HEK293 (cell line): ENCODE measurements at regions not wholly inside any gene's neighbourhood (a gene's known extent, or its start where the extent isn't known, plus 50 kb on each side); places are given as distances from the start of the nearest gene placed in this dataset.
A peak's percentile ranks its signal among the peaks of the same experiment; 100 is the strongest.

Experiments used
- CTCF ChIA-PET: fragments of 350-600 bp; formaldehyde crosslinking; extraction: SDS; loops from one replicate; lab custom pipeline; 2021; ENCODE audit warnings: antibody characterized with exemption; lab: Yijun Ruan, JAX
- POLR2A ChIA-PET: fragments of 300-600 bp; formaldehyde crosslinking; extraction: SDS; loops from one replicate; lab custom pipeline; 2020; ENCODE audit warnings: antibody characterized with exemption, inconsistent platforms; lab: Yijun Ruan, JAX
- H3K27ac ChIP-seq: fragments of 200-500 bp; sonication (Bioruptor generic); 2 replicates; pipeline ENCODE4 v1.5.1; 2014; ENCODE audit warnings: low read depth, low read length, control low read depth, inconsistent platforms; ENCODE audit errors: extremely low read depth
- H3K36me3 ChIP-seq, 2 experiments: fragments of 200-500 bp in 1 of 2; sonication (Bioruptor generic) in 1 of 2; 1 replicate in 1 of 2; 2 replicates in 1 of 2; pipeline ENCODE4 v1.5.1; 2014 to 2017; ENCODE audit warnings: inconsistent platforms in 2 of 2, low read length in 2 of 2; ENCODE audit not compliant: control insufficient read depth in 2 of 2, insufficient read depth in 1 of 2
- H3K4me1 ChIP-seq: fragments of 200-500 bp; sonication (Bioruptor generic); 2 replicates; pipeline ENCODE4 v1.5.1; 2014; ENCODE audit warnings: mild to moderate bottlenecking, low read length, inconsistent platforms; ENCODE audit not compliant: control insufficient read depth, insufficient read depth
- H3K4me3 ChIP-seq: 2 replicates; pipeline ENCODE4 v1.5.1; 2011; ENCODE audit warnings: low read depth, mild to moderate bottlenecking, control low read depth, low read length, moderate library complexity
- H3K9me3 ChIP-seq: fragments of 200-500 bp; sonication (Bioruptor generic); 2 replicates; pipeline ENCODE4 v1.5.1; 2014; ENCODE audit warnings: low read depth, low read length, inconsistent platforms; ENCODE audit not compliant: control insufficient read depth, insufficient read depth
- GLI4 ChIP-seq: fragments of 450-650 bp; formaldehyde crosslinking; IDR thresholded peaks from 2 replicates; pipeline ENCODE4 v1.5.1; 2016; ENCODE audit warnings: missing biosample characterization, missing genetic modification characterization
- GLIS1 ChIP-seq: fragments of 450-650 bp; formaldehyde crosslinking; IDR thresholded peaks from 2 replicates; pipeline ENCODE4 v1.5.1; 2016; ENCODE audit warnings: missing biosample characterization, missing genetic modification characterization
- PRDM6 ChIP-seq: fragments of 450-650 bp; formaldehyde crosslinking; IDR thresholded peaks from 2 replicates; pipeline ENCODE4 v1.5.1; 2017; ENCODE audit warnings: missing biosample characterization, missing genetic modification characterization
- RBAK ChIP-seq: fragments of 450-650 bp; formaldehyde crosslinking; IDR thresholded peaks from 2 replicates; pipeline ENCODE4 v1.5.1; 2016; ENCODE audit warnings: missing biosample characterization, missing genetic modification characterization
- REPIN1 ChIP-seq: fragments of 450-650 bp; formaldehyde crosslinking; IDR thresholded peaks from 2 replicates; pipeline ENCODE4 v1.5.1; 2017; ENCODE audit warnings: missing biosample characterization, missing genetic modification characterization, low read depth
- ZNF146 ChIP-seq: fragments of 450-650 bp; formaldehyde crosslinking; IDR thresholded peaks from 2 replicates; pipeline ENCODE4 v1.5.1; 2016; ENCODE audit warnings: missing biosample characterization, missing genetic modification characterization
- ZNF645 ChIP-seq: fragments of 450-650 bp; formaldehyde crosslinking; IDR thresholded peaks from 2 replicates; pipeline ENCODE4; 2016; ENCODE audit warnings: missing biosample characterization, missing genetic modification characterization
- ZNF660 ChIP-seq: fragments of 450-650 bp; IDR thresholded peaks from 2 replicates; pipeline ENCODE4 v1.5.1; 2018; ENCODE audit warnings: missing biosample characterization, mild to moderate bottlenecking, missing genetic modification characterization
- ZNF776 ChIP-seq: fragments of 450-650 bp; formaldehyde crosslinking; IDR thresholded peaks from 2 replicates; pipeline ENCODE4 v1.5.0; 2017; ENCODE audit warnings: missing biosample characterization, missing genetic modification characterization, borderline replicate concordance
- TF ChIP-seq, protein P1 (sequence below): fragments of 450-650 bp; formaldehyde crosslinking; IDR thresholded peaks from 2 replicates; pipeline ENCODE4 v1.5.1; 2016; ENCODE audit warnings: missing biosample characterization, missing genetic modification characterization, borderline replicate concordance
- TF ChIP-seq, protein P2 (sequence below): fragments of 450-650 bp; formaldehyde crosslinking; IDR thresholded peaks from 2 replicates; pipeline ENCODE4 v1.5.1; 2017; ENCODE audit warnings: missing biosample characterization, mild to moderate bottlenecking, missing genetic modification characterization, moderate library complexity
- TF ChIP-seq, protein P3 (sequence below): sonication (generic); formaldehyde crosslinking; IDR thresholded peaks from 2 replicates; pipeline ENCODE4 v1.8.1; 2022; ENCODE audit warnings: mild to moderate bottlenecking, moderate library complexity, missing genetic modification reagents
- TF ChIP-seq, protein P4 (sequence below): fragments of 450-650 bp; formaldehyde crosslinking; IDR thresholded peaks from 2 replicates; pipeline ENCODE4 v1.5.1; 2016; ENCODE audit warnings: missing biosample characterization, missing genetic modification characterization
- TF ChIP-seq, protein P5 (sequence below): fragments of 450-650 bp; formaldehyde crosslinking; optimal IDR thresholded peaks from 2 replicates; pipeline ENCODE3; 2016; ENCODE audit warnings: missing biosample characterization, mild to moderate bottlenecking, missing genetic modification characterization

- TF ChIP-seq, protein P1, sequence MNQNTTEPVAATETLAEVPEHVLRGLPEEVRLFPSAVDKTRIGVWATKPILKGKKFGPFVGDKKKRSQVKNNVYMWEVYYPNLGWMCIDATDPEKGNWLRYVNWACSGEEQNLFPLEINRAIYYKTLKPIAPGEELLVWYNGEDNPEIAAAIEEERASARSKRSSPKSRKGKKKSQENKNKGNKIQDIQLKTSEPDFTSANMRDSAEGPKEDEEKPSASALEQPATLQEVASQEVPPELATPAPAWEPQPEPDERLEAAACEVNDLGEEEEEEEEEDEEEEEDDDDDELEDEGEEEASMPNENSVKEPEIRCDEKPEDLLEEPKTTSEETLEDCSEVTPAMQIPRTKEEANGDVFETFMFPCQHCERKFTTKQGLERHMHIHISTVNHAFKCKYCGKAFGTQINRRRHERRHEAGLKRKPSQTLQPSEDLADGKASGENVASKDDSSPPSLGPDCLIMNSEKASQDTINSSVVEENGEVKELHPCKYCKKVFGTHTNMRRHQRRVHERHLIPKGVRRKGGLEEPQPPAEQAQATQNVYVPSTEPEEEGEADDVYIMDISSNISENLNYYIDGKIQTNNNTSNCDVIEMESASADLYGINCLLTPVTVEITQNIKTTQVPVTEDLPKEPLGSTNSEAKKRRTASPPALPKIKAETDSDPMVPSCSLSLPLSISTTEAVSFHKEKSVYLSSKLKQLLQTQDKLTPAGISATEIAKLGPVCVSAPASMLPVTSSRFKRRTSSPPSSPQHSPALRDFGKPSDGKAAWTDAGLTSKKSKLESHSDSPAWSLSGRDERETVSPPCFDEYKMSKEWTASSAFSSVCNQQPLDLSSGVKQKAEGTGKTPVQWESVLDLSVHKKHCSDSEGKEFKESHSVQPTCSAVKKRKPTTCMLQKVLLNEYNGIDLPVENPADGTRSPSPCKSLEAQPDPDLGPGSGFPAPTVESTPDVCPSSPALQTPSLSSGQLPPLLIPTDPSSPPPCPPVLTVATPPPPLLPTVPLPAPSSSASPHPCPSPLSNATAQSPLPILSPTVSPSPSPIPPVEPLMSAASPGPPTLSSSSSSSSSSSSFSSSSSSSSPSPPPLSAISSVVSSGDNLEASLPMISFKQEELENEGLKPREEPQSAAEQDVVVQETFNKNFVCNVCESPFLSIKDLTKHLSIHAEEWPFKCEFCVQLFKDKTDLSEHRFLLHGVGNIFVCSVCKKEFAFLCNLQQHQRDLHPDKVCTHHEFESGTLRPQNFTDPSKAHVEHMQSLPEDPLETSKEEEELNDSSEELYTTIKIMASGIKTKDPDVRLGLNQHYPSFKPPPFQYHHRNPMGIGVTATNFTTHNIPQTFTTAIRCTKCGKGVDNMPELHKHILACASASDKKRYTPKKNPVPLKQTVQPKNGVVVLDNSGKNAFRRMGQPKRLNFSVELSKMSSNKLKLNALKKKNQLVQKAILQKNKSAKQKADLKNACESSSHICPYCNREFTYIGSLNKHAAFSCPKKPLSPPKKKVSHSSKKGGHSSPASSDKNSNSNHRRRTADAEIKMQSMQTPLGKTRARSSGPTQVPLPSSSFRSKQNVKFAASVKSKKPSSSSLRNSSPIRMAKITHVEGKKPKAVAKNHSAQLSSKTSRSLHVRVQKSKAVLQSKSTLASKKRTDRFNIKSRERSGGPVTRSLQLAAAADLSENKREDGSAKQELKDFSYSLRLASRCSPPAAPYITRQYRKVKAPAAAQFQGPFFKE (tag by site-specific recombination), result no peak
- TF ChIP-seq, protein P2, sequence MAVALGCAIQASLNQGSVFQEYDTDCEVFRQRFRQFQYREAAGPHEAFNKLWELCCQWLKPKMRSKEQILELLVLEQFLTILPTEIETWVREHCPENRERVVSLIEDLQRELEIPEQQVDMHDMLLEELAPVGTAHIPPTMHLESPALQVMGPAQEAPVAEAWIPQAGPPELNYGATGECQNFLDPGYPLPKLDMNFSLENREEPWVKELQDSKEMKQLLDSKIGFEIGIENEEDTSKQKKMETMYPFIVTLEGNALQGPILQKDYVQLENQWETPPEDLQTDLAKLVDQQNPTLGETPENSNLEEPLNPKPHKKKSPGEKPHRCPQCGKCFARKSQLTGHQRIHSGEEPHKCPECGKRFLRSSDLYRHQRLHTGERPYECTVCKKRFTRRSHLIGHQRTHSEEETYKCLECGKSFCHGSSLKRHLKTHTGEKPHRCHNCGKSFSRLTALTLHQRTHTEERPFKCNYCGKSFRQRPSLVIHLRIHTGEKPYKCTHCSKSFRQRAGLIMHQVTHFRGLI (tag by site-specific recombination), result no peak
- TF ChIP-seq GLIS1 (tag by site-specific recombination), result peak; percentile 53; the same call in 1 of the 2 replicates
- TF ChIP-seq RBAK (tag by site-specific recombination), result no peak
- TF ChIP-seq, protein P3, sequence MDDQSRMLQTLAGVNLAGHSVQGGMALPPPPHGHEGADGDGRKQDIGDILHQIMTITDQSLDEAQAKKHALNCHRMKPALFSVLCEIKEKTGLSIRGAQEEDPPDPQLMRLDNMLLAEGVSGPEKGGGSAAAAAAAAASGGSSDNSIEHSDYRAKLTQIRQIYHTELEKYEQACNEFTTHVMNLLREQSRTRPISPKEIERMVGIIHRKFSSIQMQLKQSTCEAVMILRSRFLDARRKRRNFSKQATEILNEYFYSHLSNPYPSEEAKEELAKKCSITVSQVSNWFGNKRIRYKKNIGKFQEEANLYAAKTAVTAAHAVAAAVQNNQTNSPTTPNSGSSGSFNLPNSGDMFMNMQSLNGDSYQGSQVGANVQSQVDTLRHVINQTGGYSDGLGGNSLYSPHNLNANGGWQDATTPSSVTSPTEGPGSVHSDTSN (CRISPR knock-in tag), result no peak
- TF ChIP-seq ZNF645 (tag by site-specific recombination), result no peak
- TF ChIP-seq, protein P4, sequence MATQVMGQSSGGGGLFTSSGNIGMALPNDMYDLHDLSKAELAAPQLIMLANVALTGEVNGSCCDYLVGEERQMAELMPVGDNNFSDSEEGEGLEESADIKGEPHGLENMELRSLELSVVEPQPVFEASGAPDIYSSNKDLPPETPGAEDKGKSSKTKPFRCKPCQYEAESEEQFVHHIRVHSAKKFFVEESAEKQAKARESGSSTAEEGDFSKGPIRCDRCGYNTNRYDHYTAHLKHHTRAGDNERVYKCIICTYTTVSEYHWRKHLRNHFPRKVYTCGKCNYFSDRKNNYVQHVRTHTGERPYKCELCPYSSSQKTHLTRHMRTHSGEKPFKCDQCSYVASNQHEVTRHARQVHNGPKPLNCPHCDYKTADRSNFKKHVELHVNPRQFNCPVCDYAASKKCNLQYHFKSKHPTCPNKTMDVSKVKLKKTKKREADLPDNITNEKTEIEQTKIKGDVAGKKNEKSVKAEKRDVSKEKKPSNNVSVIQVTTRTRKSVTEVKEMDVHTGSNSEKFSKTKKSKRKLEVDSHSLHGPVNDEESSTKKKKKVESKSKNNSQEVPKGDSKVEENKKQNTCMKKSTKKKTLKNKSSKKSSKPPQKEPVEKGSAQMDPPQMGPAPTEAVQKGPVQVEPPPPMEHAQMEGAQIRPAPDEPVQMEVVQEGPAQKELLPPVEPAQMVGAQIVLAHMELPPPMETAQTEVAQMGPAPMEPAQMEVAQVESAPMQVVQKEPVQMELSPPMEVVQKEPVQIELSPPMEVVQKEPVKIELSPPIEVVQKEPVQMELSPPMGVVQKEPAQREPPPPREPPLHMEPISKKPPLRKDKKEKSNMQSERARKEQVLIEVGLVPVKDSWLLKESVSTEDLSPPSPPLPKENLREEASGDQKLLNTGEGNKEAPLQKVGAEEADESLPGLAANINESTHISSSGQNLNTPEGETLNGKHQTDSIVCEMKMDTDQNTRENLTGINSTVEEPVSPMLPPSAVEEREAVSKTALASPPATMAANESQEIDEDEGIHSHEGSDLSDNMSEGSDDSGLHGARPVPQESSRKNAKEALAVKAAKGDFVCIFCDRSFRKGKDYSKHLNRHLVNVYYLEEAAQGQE (tag by site-specific recombination), result no peak
- peak; percentile 95 for TF ChIP-seq PRDM6 (tag by site-specific recombination)
- TF ChIP-seq REPIN1, result no peak
These were observed 411.7 kb upstream of the MKI67 start (continued) for GRCh38 chr10:128537834-128538330.

GRCh38 chr10:128538671-128539070 is 412.4 kb upstream of the MKI67 start:
- Histone ChIP-seq H3K36me3 (no peaks in the 10 kb centered on the region), H3K27ac (no peak overlapping the region), H3K9me3 (no peaks in the 10 kb centered on the region), H3K4me3 (no peak overlapping the region), H3K4me1 (peaks cover 30% of the 10 kb centered on the region)
- CTCF ChIA-PET, result interaction anchor here (0.6 to 1.0 kb wide), 3 partner anchors 83 to 271 kb away, joined by 3 to 4 read pairs (median 4); no protein-coding TSS in a partner anchor
- POLR2A ChIA-PET, result no interaction called here
- TF ChIP-seq GLI4 (tag by site-specific recombination) (no peak), ZNF660 (tag by site-specific recombination) (no peak), ZNF146 (tag by site-specific recombination) (no peak), ZNF776 (no peak)
- TF ChIP-seq, protein P4 (tag by site-specific recombination), result no peak
- TF ChIP-seq, protein P5, sequence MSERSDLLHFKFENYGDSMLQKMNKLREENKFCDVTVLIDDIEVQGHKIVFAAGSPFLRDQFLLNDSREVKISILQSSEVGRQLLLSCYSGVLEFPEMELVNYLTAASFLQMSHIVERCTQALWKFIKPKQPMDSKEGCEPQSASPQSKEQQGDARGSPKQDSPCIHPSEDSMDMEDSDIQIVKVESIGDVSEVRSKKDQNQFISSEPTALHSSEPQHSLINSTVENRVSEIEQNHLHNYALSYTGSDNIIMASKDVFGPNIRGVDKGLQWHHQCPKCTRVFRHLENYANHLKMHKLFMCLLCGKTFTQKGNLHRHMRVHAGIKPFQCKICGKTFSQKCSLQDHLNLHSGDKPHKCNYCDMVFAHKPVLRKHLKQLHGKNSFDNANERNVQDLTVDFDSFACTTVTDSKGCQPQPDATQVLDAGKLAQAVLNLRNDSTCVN, result no peak
